Stimulated activated naive B cell treated with anti-CD40 and anti-IgM and Interleukin-4, amounts not matched to agents 10 μg/mL and 1 μg/mL and 100 μg/mL, for 72 hours (primary cell): ENCODE measurements at regions not wholly inside any gene's neighbourhood (a gene's known extent, or its start where the extent isn't known, plus 50 kb on each side); places are given as distances from the start of the nearest gene placed in this dataset.

Experiments used
- ATAC-seq, 2 donors: fragments of 150-1000 bp; cut with Tn5 transposase; replicated peaks; 2 replicates each; pipeline ENCODE4 v1.10.0; 2021; ENCODE audit warnings: moderate library complexity in 1 of 2
- DNase-seq: peaks from one replicate; pipeline ENCODE4 v3.0.0; 2021
- H3K27ac Mint-ChIP-seq: one replicate; pipeline ENCODE4 v1.8.0; 2022; ENCODE audit warnings: mild to moderate bottlenecking, mixed read lengths
- H3K27me3 Mint-ChIP-seq, 2 donors: one replicate each; pipeline ENCODE4 v1.8.0; 2022; ENCODE audit warnings: mixed read lengths in 2 of 2
- H3K36me3 Mint-ChIP-seq, 2 donors: one replicate each; pipeline ENCODE4 v1.8.0; 2022; ENCODE audit warnings: mixed read lengths in 2 of 2, mild to moderate bottlenecking in 1 of 2
- H3K4me1 Mint-ChIP-seq, 2 donors: one replicate each; pipeline ENCODE4 v1.8.0; 2022; ENCODE audit warnings: mixed read lengths in 2 of 2, mild to moderate bottlenecking in 1 of 2
- H3K4me3 Mint-ChIP-seq, 2 donors: one replicate each; pipeline ENCODE4 v1.8.0; 2022; ENCODE audit warnings: mild to moderate bottlenecking in 2 of 2, mixed read lengths in 2 of 2, moderate library complexity in 1 of 2
- H3K9me3 Mint-ChIP-seq, 2 donors: one replicate each; pipeline ENCODE4 v1.8.0; 2022; ENCODE audit warnings: mixed read lengths in 2 of 2, mild to moderate bottlenecking in 1 of 2

DNA sequence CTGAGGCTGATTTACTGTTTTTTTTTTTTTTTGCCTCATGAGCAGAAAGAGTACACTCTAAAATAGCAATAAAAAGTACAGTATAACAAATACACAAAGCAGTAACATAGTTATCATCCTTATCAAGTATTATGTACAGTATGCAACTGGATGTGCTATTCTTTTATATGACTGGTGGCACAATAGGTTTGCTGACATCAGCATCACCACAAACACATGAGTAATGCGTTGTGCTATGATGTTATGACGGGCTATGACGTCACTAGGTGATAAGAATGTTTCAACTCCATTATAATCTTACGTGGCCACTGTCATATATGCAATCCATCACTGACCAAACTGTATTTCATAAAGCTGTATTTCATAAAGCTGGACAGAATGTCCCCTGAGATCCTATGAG, 189.2 kb upstream of the GLI3 start:
- no peak overlapping the region for H3K4me3 Mint-ChIP-seq
- DNase-seq = no peak
- H3K36me3 Mint-ChIP-seq = no peaks in the 10 kb centered on the region

DNA sequence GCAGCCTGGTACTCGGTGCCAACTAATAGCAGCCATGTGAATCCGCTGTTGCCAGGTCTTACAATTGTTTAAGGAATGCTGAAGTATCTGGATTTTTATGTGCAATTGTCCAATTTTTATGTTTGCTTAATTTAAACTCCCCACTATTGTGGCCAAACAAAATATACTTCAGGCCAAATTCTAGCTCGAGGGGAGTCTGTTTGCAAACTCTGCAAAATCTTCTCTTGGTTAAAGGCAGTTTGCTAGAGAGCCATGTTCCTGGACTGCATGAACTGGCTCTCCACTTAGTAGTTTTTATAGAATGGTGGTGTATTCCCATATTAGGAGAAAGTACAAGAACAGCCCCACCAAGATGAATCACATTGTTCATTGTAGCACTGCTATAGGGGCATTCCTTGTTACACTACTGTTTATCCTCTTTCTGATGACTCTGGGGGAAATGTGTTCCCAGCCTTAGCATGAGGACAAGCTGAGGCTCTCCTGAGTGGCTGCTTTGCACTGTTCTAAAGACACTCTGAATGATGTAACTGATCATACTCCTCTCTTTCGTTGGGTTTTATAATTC, 178.0 kb upstream of the GLI3 start:
- ATAC-seq = no peak
- no peak overlapping the region for H3K4me3 Mint-ChIP-seq
- DNase-seq = no peak
- no peaks in the 10 kb centered on the region for H3K36me3 Mint-ChIP-seq
- H3K4me1 Mint-ChIP-seq = no peaks in the 10 kb centered on the region
- no peaks in the 10 kb centered on the region for H3K9me3 Mint-ChIP-seq
- no peak overlapping the region for H3K27ac Mint-ChIP-seq
- no peaks in the 10 kb centered on the region for H3K27me3 Mint-ChIP-seq

More for the DNA sequence above, 189.2 kb upstream of the GLI3 start:
- no peak for ATAC-seq
- Mint-ChIP-seq H3K27ac (no peak overlapping the region), H3K9me3 (no peaks in the 10 kb centered on the region), H3K27me3 (no peaks in the 10 kb centered on the region), H3K4me1 (no peaks in the 10 kb centered on the region)

DNA sequence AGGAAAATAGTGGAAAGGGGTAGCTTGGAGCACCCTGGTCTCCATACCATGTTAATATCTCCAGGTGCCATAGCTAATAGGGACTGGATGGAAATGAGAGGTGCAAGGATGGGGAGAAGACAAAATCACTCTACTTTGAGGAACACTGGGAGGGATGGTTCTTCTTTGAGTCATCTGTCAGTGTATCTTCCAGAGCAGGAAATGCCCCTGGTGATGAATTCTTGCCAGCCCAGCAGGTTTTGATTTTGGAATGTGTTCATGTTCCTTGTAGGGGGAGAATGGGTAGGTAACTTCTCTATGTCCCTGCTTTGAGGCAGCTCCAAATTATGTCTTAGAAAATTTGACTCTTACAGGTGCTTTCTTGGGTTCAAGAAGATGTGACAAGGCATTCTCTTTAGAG, 177.0 kb upstream of the GLI3 start:
- H3K9me3 Mint-ChIP-seq = no peaks in the 10 kb centered on the region
- no peak overlapping the region for H3K4me3 Mint-ChIP-seq
- no peaks in the 10 kb centered on the region for H3K4me1 Mint-ChIP-seq
- DNase-seq (no peak), ATAC-seq (no peak)
- H3K27ac Mint-ChIP-seq = no peak overlapping the region
- H3K27me3 Mint-ChIP-seq = no peaks in the 10 kb centered on the region
- no peaks in the 10 kb centered on the region for H3K36me3 Mint-ChIP-seq

- no peaks in the 10 kb centered on the region for H3K4me1 Mint-ChIP-seq
- no peaks in the 10 kb centered on the region for H3K36me3 Mint-ChIP-seq
- H3K27me3 Mint-ChIP-seq = no peaks in the 10 kb centered on the region
- DNase-seq (no peak), ATAC-seq (no peak)
- H3K4me3 Mint-ChIP-seq = no peak overlapping the region
- H3K27ac Mint-ChIP-seq = no peak overlapping the region
- H3K9me3 Mint-ChIP-seq = no peaks in the 10 kb centered on the region
These were observed 172.3 kb upstream of the GLI3 start for GRCh38 chr7:42409296-42409695.

- no peaks in the 10 kb centered on the region for H3K4me1 Mint-ChIP-seq
- ATAC-seq (no peak), DNase-seq (no peak)
- no peaks in the 10 kb centered on the region for H3K9me3 Mint-ChIP-seq
- no peak overlapping the region for H3K4me3 Mint-ChIP-seq
- H3K27ac Mint-ChIP-seq = no peak overlapping the region
- no peaks in the 10 kb centered on the region for H3K36me3 Mint-ChIP-seq
- no peaks in the 10 kb centered on the region for H3K27me3 Mint-ChIP-seq
These were observed 170.8 kb upstream of the GLI3 start for GRCh38 chr7:42407833-42408232.

GRCh38 chr7:42407021-42407710, 170.2 kb upstream of the GLI3 start:
- no peaks in the 10 kb centered on the region for H3K9me3 Mint-ChIP-seq
- H3K27me3 Mint-ChIP-seq = no peaks in the 10 kb centered on the region
- ATAC-seq (no peak), DNase-seq (no peak)
- no peak overlapping the region for H3K27ac Mint-ChIP-seq
- no peaks in the 10 kb centered on the region for H3K36me3 Mint-ChIP-seq
- H3K4me3 Mint-ChIP-seq = no peak overlapping the region
- no peaks in the 10 kb centered on the region for H3K4me1 Mint-ChIP-seq

- Mint-ChIP-seq H3K9me3 (no peaks in the 10 kb centered on the region), H3K27me3 (no peaks in the 10 kb centered on the region), H3K27ac (no peak overlapping the region), H3K4me3 (no peak overlapping the region), H3K4me1 (no peaks in the 10 kb centered on the region), H3K36me3 (no peaks in the 10 kb centered on the region)
- ATAC-seq = no peak
- DNase-seq = no peak
These were observed 169.3 kb upstream of the GLI3 start for GRCh38 chr7:42406358-42406757.

GRCh38 chr7:42405782-42406181, 168.8 kb upstream of the GLI3 start:
- DNase-seq = no peak
- Mint-ChIP-seq H3K4me3 (no peak overlapping the region), H3K36me3 (no peaks in the 10 kb centered on the region), H3K27me3 (no peaks in the 10 kb centered on the region), H3K27ac (no peak overlapping the region), H3K9me3 (no peaks in the 10 kb centered on the region), H3K4me1 (no peaks in the 10 kb centered on the region)
- ATAC-seq = no peak

- no peak for ATAC-seq
- H3K27me3 Mint-ChIP-seq = no peaks in the 10 kb centered on the region
- H3K4me3 Mint-ChIP-seq = no peak overlapping the region
- no peaks in the 10 kb centered on the region for H3K4me1 Mint-ChIP-seq
- no peaks in the 10 kb centered on the region for H3K9me3 Mint-ChIP-seq
- H3K36me3 Mint-ChIP-seq = no peaks in the 10 kb centered on the region
- no peak overlapping the region for H3K27ac Mint-ChIP-seq
- no peak for DNase-seq
These were observed 166.8 kb upstream of the GLI3 start for GRCh38 chr7:42403831-42404230.

DNA sequence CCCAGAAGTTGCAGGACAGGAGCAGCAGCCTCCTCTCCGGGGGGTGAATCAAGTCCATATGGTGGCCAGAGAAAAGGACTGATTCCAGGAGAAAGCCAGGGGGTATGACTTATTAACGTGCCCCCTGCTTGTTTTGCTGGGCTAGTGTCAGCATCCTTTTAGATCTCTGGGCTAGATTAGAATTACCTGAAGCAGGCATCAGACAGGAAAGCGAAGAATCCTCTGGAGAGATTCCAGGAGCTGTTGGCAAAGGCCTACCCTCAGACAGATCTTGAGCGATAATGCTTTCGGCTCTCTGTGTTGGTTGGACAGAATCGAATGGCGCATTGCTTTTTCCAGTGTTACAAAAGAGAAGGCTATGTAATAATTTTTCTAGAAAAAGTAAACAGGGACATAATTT, 164.0 kb upstream of the GLI3 start:
- Mint-ChIP-seq H3K27ac (no peak overlapping the region), H3K36me3 (no peaks in the 10 kb centered on the region), H3K9me3 (no peaks in the 10 kb centered on the region), H3K27me3 (no peaks in the 10 kb centered on the region), H3K4me1 (no peaks in the 10 kb centered on the region), H3K4me3 (no peak overlapping the region)
- DNase-seq (no peak), ATAC-seq (no peak)

- Mint-ChIP-seq H3K9me3 (no peaks in the 10 kb centered on the region), H3K27ac (no peak overlapping the region), H3K27me3 (no peaks in the 10 kb centered on the region), H3K36me3 (no peaks in the 10 kb centered on the region), H3K4me3 (no peak overlapping the region), H3K4me1 (no peaks in the 10 kb centered on the region)
- ATAC-seq = no peak
- no peak for DNase-seq
These were observed 163.3 kb upstream of the GLI3 start for GRCh38 chr7:42400211-42400772.

GRCh38 chr7:42395607-42396006, 158.6 kb upstream of the GLI3 start:
- H3K27me3 Mint-ChIP-seq = peaks cover 0 to 6% of the 10 kb centered on the region in 2 donors
- H3K4me3 Mint-ChIP-seq = no peak overlapping the region
- DNase-seq (no peak), ATAC-seq (no peak)
- H3K9me3 Mint-ChIP-seq = no peaks in the 10 kb centered on the region
- H3K36me3 Mint-ChIP-seq = no peaks in the 10 kb centered on the region
- no peaks in the 10 kb centered on the region for H3K4me1 Mint-ChIP-seq
- no peak overlapping the region for H3K27ac Mint-ChIP-seq

- H3K36me3 Mint-ChIP-seq = no peaks in the 10 kb centered on the region
- no peak for ATAC-seq
These were observed 155.8 kb upstream of the GLI3 start for GRCh38 chr7:42392826-42393225.

GRCh38 chr7:42389697-42390096, 152.7 kb upstream of the GLI3 start:
- H3K4me1 Mint-ChIP-seq = no peaks in the 10 kb centered on the region
- H3K27me3 Mint-ChIP-seq = peaks cover 0 to 2% of the 10 kb centered on the region in 2 donors
- ATAC-seq (no peak), DNase-seq (no peak)
- H3K9me3 Mint-ChIP-seq = no peaks in the 10 kb centered on the region
- no peaks in the 10 kb centered on the region for H3K36me3 Mint-ChIP-seq
- no peak overlapping the region for H3K27ac Mint-ChIP-seq
- H3K4me3 Mint-ChIP-seq = no peak overlapping the region

More at GRCh38 chr7:42392826-42393225, 155.8 kb upstream of the GLI3 start:
- DNase-seq = no peak
- Mint-ChIP-seq H3K4me1 (no peaks in the 10 kb centered on the region), H3K4me3 (no peak overlapping the region), H3K27ac (no peak overlapping the region), H3K27me3 (peaks cover 0 to 6% of the 10 kb centered on the region in 2 donors), H3K9me3 (no peaks in the 10 kb centered on the region)

DNA sequence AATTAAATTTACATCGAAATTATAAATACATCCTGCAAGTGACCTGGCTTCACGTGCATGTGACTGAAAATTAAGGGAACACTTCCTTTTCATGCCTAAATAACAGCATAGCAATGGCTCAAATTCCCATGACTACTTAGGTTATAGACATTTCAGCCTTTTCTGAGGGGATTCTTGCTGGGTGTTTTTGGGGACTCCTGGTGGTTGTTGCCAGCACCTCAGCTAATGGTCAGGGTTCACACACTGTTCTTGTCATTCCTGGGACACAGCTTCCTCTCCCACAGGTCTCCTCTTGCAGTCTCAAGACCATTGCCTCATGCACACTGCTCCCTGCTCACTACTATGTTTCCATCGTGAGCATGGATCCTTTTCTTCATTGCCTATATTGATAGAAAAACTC, 148.9 kb upstream of the GLI3 start:
- DNase-seq (no peak), ATAC-seq (no peak)
- Mint-ChIP-seq H3K4me3 (no peak overlapping the region), H3K36me3 (no peaks in the 10 kb centered on the region), H3K27me3 (no peaks in the 10 kb centered on the region), H3K27ac (no peak overlapping the region), H3K4me1 (no peaks in the 10 kb centered on the region), H3K9me3 (peaks cover 3 to 5% of the 10 kb centered on the region in 2 donors)
